ENCODE measurements at regions not wholly inside any gene's neighbourhood (a gene's known extent, or its start where the extent isn't known, plus 50 kb on each side); places are given as distances from the start of the nearest gene placed in this dataset.

DNA sequence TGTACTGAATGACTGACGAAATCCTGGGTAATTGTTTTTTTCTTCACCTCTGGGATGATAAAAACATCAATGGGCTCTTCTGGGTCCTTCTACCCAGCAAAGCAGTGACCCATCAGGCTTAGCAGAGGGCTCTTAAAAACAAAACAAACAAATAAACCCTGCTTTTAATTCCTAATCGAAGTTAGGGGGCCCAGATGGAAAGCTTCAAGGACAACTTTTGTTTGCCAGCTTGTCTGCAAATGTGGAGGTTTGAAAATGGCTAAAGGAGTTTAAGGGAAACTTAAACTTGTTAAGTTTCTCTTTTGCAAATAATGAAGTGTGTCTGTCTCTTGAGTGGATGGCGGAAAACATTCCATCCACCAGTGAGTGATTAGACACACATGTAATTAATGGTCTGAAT is 327.2 kb downstream of the SATB2 start:
- TF ChIP-seq, protein P1, sequence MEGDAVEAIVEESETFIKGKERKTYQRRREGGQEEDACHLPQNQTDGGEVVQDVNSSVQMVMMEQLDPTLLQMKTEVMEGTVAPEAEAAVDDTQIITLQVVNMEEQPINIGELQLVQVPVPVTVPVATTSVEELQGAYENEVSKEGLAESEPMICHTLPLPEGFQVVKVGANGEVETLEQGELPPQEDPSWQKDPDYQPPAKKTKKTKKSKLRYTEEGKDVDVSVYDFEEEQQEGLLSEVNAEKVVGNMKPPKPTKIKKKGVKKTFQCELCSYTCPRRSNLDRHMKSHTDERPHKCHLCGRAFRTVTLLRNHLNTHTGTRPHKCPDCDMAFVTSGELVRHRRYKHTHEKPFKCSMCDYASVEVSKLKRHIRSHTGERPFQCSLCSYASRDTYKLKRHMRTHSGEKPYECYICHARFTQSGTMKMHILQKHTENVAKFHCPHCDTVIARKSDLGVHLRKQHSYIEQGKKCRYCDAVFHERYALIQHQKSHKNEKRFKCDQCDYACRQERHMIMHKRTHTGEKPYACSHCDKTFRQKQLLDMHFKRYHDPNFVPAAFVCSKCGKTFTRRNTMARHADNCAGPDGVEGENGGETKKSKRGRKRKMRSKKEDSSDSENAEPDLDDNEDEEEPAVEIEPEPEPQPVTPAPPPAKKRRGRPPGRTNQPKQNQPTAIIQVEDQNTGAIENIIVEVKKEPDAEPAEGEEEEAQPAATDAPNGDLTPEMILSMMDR (IDR thresholded peaks at IDR 0.05): no peak
- no peak for TF ChIP-seq POLR2A (IDR thresholded peaks at IDR 0.05)
